ENCODE measurements at regions not wholly inside any gene's neighbourhood (a gene's known extent, or its start where the extent isn't known, plus 50 kb on each side); places are given as distances from the start of the nearest gene placed in this dataset.
"Not testable (repeated sequence)": the region's sequence is repeated elsewhere in the genome, so short reads cannot be mapped to it uniquely, and the experiment has no call there.

GRCh38 chr2:35436893-35437292, 918.7 kb upstream of the CRIM1 start:
- POLR2A ChIA-PET; H3K4me1 Mint-ChIP-seq; H3K9me3 Mint-ChIP-seq; CTCF ChIA-PET; DNase-seq; H3K27ac Mint-ChIP-seq; H3K27me3 Mint-ChIP-seq; H3K4me3 Mint-ChIP-seq; H3K36me3 Mint-ChIP-seq (ENCODE audit: low read depth): not testable (repeated sequence)

DNA sequence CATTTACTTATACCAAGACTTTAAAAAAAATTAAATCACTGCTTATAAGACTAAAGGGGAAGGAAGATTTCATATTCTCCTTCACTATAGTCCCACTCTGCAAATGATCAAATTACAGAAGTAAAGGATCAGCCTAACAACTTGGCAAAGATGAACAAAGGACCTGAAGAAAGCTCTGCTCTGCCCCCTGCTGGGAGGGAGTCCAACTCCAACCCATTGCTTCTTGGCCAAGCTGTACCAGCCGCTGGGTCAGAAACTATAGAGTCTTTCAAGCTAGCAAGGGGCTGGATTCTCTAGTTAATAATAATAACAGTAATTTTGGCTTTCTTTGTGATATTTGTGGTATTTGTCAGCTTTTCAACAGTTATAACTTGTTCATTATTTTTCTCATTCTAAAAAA, 927.0 kb upstream of the CRIM1 start:
- Mint-ChIP-seq H3K27me3 (no peaks in the 10 kb centered on the region), H3K27ac (no peak overlapping the region), H3K4me1 (no peaks in the 10 kb centered on the region), H3K9me3 (peaks cover 3% of the 10 kb centered on the region), H3K36me3 (ENCODE audit: low read depth) (no peaks in the 10 kb centered on the region), H3K4me3 (no peak overlapping the region)
- peak; percentile 8 for DNase-seq
- CTCF ChIA-PET = interaction anchor here (0.6 kb wide), 1 partner anchor 718 kb away, joined by 4 read pairs; no protein-coding TSS in a partner anchor
- POLR2A ChIA-PET = no interaction called here

GRCh38 chr2:35421485-35421884, 934.1 kb upstream of the CRIM1 start:
- ChIA-PET POLR2A (no interaction called here), CTCF (no interaction called here)
- H3K4me3 Mint-ChIP-seq = no peak overlapping the region
- H3K36me3 Mint-ChIP-seq (ENCODE audit: low read depth) = no peaks in the 10 kb centered on the region
- H3K9me3 Mint-ChIP-seq = peaks cover 3% of the 10 kb centered on the region
- DNase-seq = no peak
- H3K4me1 Mint-ChIP-seq = no peaks in the 10 kb centered on the region
- H3K27me3 Mint-ChIP-seq = no peaks in the 10 kb centered on the region
- no peak overlapping the region for H3K27ac Mint-ChIP-seq

DNA sequence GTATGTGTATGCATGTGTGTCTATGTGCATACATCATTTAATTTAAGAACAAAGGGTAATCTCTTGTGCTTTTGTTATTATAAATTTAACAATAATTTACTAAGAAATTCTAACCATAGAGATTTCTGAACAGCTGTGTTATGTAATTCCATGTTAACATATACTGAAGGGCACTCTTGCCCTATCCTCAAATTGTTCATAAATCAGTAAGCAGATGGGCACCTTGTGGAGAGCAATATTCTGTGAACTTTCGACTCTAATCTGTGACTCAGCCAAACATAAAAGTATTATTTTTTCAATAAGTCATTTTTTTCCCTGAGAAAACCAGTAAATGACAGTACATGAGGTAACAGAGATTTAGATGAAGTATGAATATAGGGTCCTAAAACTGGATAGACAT, 938.3 kb upstream of the CRIM1 start:
- ChIA-PET CTCF (no interaction called here), POLR2A (no interaction called here)
- no peaks in the 10 kb centered on the region for H3K27me3 Mint-ChIP-seq
- no peak overlapping the region for H3K27ac Mint-ChIP-seq
- no peaks in the 10 kb centered on the region for H3K4me1 Mint-ChIP-seq
- H3K4me3 Mint-ChIP-seq = no peak overlapping the region
- H3K36me3 Mint-ChIP-seq (ENCODE audit: low read depth) = no peaks in the 10 kb centered on the region
- DNase-seq = no peak
- no peaks in the 10 kb centered on the region for H3K9me3 Mint-ChIP-seq

DNA sequence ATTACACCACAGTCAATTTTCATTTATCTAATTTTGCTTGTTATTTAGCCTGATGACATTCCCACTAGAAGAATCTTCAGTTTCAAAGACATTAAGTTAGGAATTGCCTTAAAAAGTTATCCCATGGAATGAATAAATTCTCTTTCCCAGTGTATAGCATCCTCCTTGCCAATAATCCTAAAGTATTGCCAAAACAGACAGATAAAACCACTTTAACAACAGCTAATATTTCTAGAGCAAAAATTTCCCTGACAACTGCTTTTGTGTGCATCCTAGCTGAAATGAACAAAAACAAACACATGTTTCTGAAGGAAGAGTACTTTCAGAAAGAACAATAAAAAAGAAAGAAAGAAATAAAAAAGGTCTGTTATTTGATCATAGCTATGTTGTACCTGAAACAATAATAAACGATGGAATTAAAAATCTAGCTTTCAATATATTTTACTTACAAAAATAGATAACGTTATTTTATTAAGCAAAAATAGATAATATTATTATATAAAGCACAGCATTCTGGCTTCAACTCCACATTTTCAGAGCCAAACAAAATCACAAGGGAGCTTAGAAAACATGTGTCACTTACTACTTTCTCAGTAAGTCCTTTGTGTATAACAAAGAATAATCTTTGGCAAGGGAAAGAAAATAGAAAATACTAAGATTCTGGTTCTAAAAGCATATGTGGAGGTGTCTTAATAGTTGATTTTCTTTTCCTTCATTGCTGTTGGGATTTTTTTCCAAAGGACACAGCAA, 939.0 kb upstream of the CRIM1 start:
- Mint-ChIP-seq H3K9me3 (no peaks in the 10 kb centered on the region), H3K27me3 (no peaks in the 10 kb centered on the region), H3K27ac (no peak overlapping the region), H3K36me3 (ENCODE audit: low read depth) (no peaks in the 10 kb centered on the region), H3K4me1 (no peaks in the 10 kb centered on the region), H3K4me3 (no peak overlapping the region)
- ChIA-PET CTCF (no interaction called here), POLR2A (no interaction called here)
- no peak for DNase-seq

- Mint-ChIP-seq H3K4me3 (no peak overlapping the region), H3K36me3 (ENCODE audit: low read depth) (no peaks in the 10 kb centered on the region), H3K9me3 (no peaks in the 10 kb centered on the region), H3K4me1 (no peaks in the 10 kb centered on the region), H3K27me3 (no peaks in the 10 kb centered on the region), H3K27ac (no peak overlapping the region)
- POLR2A ChIA-PET = no interaction called here
- CTCF ChIA-PET = no interaction called here
- no peak for DNase-seq
These were observed 939.6 kb upstream of the CRIM1 start for GRCh38 chr2:35415942-35416341.

DNA sequence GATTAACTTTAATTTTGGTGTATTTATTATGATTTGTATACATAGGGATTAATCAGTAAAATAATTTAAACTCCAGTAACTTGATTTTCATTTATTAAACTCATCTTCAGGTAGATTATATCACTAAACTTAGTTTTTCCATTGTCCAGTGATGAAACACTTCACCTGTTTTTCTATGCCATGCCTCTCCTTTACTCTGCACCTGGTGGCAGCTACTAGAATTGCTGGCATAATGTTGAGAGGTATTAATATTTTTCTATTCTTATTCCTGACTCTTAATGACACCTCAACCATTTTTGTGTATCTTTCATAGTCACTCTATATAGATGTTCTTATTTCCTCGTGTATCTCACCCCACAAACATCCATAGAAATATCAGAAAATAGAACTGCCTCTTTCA, 940.3 kb upstream of the CRIM1 start:
- ChIA-PET POLR2A (no interaction called here), CTCF (no interaction called here)
- no peaks in the 10 kb centered on the region for H3K4me1 Mint-ChIP-seq
- no peak for DNase-seq
- no peaks in the 10 kb centered on the region for H3K9me3 Mint-ChIP-seq
- no peak overlapping the region for H3K27ac Mint-ChIP-seq
- H3K36me3 Mint-ChIP-seq (ENCODE audit: low read depth) = no peaks in the 10 kb centered on the region
- H3K27me3 Mint-ChIP-seq = no peaks in the 10 kb centered on the region
- no peak overlapping the region for H3K4me3 Mint-ChIP-seq

GRCh38 chr2:35410431-35411061, 945.0 kb upstream of the CRIM1 start:
- peak; percentile 52 for DNase-seq
- no peaks in the 10 kb centered on the region for H3K36me3 Mint-ChIP-seq (ENCODE audit: low read depth)
- ChIA-PET POLR2A (no interaction called here), CTCF (no interaction called here)
- H3K27me3 Mint-ChIP-seq = no peaks in the 10 kb centered on the region
- H3K27ac Mint-ChIP-seq = no peak overlapping the region
- H3K4me3 Mint-ChIP-seq = no peak overlapping the region
- no peaks in the 10 kb centered on the region for H3K9me3 Mint-ChIP-seq
- H3K4me1 Mint-ChIP-seq = no peaks in the 10 kb centered on the region

DNA sequence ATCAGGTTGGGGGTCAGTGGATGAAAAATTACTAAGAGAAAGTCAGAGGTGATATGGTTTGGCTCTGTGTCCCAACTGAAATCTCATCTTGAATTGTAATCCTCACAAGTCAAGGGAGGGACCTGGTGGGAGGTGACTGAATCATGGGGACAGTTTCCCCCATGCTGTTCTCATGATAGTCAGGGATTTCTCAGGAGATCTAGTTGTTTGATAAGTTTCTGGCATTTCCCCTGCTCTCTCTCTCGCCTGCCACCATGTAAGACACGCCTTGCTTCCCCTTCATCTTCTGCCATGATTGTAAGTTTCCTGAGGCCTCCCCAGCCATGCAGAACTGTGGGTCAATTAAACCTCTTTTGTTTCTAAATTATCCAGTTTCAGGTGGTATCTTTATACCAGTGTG, 945.8 kb upstream of the CRIM1 start:
- no peaks in the 10 kb centered on the region for H3K36me3 Mint-ChIP-seq (ENCODE audit: low read depth)
- no peak for DNase-seq

GRCh38 chr2:35408320-35408719, 947.3 kb upstream of the CRIM1 start:
- DNase-seq = no peak
- Mint-ChIP-seq H3K36me3 (ENCODE audit: low read depth) (no peaks in the 10 kb centered on the region), H3K9me3 (no peaks in the 10 kb centered on the region), H3K4me3 (no peak overlapping the region), H3K27ac (no peak overlapping the region), H3K4me1 (no peaks in the 10 kb centered on the region), H3K27me3 (no peaks in the 10 kb centered on the region)
- ChIA-PET POLR2A (no interaction called here), CTCF (no interaction called here)

More for the DNA sequence above, 945.8 kb upstream of the CRIM1 start:
- H3K4me3 Mint-ChIP-seq = no peak overlapping the region
- ChIA-PET CTCF (no interaction called here), POLR2A (no interaction called here)
- no peaks in the 10 kb centered on the region for H3K4me1 Mint-ChIP-seq
- no peak overlapping the region for H3K27ac Mint-ChIP-seq
- no peaks in the 10 kb centered on the region for H3K27me3 Mint-ChIP-seq
- no peaks in the 10 kb centered on the region for H3K9me3 Mint-ChIP-seq

DNA sequence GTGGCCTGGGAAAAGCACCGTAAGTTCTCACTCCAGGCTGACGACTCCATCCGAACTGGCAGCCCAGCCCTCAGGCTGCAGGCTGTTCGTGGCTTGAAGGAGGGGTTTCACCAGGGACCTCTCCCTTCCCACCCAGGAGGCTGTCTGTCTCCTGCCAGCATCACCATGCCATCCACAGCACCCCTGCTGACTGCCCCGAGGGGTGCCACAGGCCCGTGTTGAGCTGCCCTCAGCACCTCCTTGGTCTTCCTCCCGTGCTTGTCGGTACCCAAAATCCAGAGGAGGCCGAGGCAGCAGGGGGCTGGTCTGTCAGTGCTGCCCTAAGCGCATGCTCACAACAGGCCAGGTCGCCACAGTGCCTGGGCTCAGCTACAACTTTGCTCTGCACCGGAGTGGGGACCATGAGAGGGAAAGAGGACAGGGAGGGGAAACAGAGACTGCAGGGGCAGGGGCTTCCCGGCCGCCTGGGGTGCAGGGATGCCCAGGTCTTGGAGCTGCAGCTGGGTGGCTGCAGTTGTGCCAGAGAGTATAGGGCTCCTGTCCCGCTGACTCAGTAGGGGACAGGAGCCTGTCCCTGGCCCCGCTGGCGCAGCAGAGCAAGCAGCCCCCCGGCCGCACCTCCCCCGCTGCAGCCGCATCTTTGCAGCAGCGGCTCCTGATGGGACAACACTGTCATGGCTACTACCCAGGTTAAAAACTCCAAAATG, 963.7 kb upstream of the CRIM1 start:
- Mint-ChIP-seq H3K4me3 (no peak overlapping the region), H3K27ac (no peak overlapping the region), H3K9me3 (no peaks in the 10 kb centered on the region), H3K36me3 (ENCODE audit: low read depth) (no peaks in the 10 kb centered on the region), H3K27me3 (no peaks in the 10 kb centered on the region), H3K4me1 (no peaks in the 10 kb centered on the region)
- ChIA-PET CTCF (no interaction called here), POLR2A (no interaction called here)
- DNase-seq = no peak

- Mint-ChIP-seq H3K9me3 (no peaks in the 10 kb centered on the region), H3K4me3 (no peak overlapping the region), H3K27me3 (no peaks in the 10 kb centered on the region), H3K4me1 (no peaks in the 10 kb centered on the region), H3K36me3 (ENCODE audit: low read depth) (no peaks in the 10 kb centered on the region), H3K27ac (no peak overlapping the region)
- ChIA-PET POLR2A (no interaction called here), CTCF (no interaction called here)
- DNase-seq = no peak
These were observed 976.8 kb upstream of the CRIM1 start for GRCh38 chr2:35378791-35379190.

DNA sequence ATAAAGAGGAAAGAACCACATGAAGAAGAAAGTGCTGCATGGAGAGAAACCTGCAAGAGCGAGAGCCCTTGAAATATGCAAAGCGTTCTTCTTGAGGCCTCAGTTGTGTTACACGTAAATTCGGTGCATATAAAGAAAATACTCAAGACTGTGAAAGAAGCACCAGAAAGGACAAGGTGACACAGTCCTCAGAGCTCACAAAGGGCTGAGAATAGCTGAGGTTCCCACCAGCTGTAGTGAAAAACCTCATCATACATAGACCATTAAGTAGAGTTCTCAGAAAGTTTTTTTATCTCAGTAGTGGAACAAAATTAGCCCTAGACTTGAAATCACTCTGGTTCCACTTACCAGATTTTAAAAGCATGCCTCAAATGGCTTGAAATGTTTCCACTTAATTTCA, 980.7 kb upstream of the CRIM1 start:
- ChIA-PET POLR2A (no interaction called here), CTCF (no interaction called here)
- Mint-ChIP-seq H3K27me3 (no peaks in the 10 kb centered on the region), H3K4me3 (no peak overlapping the region), H3K4me1 (no peaks in the 10 kb centered on the region), H3K27ac (no peak overlapping the region), H3K36me3 (ENCODE audit: low read depth) (no peaks in the 10 kb centered on the region), H3K9me3 (no peaks in the 10 kb centered on the region)
- no peak for DNase-seq

DNA sequence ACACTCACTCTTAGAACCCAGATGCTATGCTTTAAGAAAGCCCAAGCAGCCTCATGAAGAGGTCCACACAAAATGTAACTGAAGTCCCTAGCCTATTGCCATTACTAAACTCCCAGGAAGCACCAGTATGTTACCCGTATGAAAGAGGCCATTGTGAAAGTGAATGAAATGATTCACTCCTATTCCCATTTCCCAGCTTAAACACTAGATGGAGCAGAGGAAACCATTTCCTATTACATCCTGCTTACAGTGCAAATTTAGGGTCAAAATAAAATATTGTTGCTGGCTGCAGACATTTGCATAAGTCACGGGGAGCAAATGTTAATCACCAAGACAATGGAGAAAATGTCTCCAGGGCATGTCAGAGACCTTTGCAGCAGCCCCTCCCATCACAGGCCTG, 989.7 kb upstream of the CRIM1 start:
- Mint-ChIP-seq H3K27ac (no peak overlapping the region), H3K27me3 (no peaks in the 10 kb centered on the region), H3K9me3 (no peaks in the 10 kb centered on the region), H3K36me3 (ENCODE audit: low read depth) (no peaks in the 10 kb centered on the region), H3K4me1 (no peaks in the 10 kb centered on the region), H3K4me3 (no peak overlapping the region)
- DNase-seq = no peak
- POLR2A ChIA-PET = no interaction called here
- CTCF ChIA-PET = no interaction called here

Measured in activated CD4-positive, alpha-beta T cell treated with anti-CD3 and anti-CD28 coated beads, Interleukin-2, amount 10 ng/mL, durations not matched to agents 7 days and 5 days (primary cell).